HepG2 (cell line): ENCODE measurements at regions not wholly inside any gene's neighbourhood (a gene's known extent, or its start where the extent isn't known, plus 50 kb on each side); places are given as distances from the start of the nearest gene placed in this dataset.
A peak's percentile ranks its signal among the peaks of the same experiment; 100 is the strongest.

Experiments
- CAMTA2 ChIP-seq: sonication (generic); formaldehyde crosslinking; IDR thresholded peaks from 2 replicates; pipeline ENCODE4 v1.4.0; 2020; ENCODE audit warnings: mild to moderate bottlenecking, missing genetic modification reagents, borderline replicate concordance
- FIP1L1 ChIP-seq: fragments of 200-400 bp; formaldehyde crosslinking; IDR thresholded peaks from 2 replicates; pipeline ENCODE4 v1.6.1; 2018; ENCODE audit warnings: low read depth, mild to moderate bottlenecking, low read length, moderate library complexity, borderline replicate concordance; ENCODE audit not compliant: insufficient read depth
- GATAD2A ChIP-seq: IDR thresholded peaks from 2 replicates; pipeline ENCODE4 v1.6.1; 2016
- ISX ChIP-seq: sonication (generic); formaldehyde crosslinking; conservative IDR thresholded peaks from 2 replicates; pipeline ENCODE4 v1.5.0; 2020; ENCODE audit warnings: missing genetic modification reagents
- KAT8 ChIP-seq: IDR thresholded peaks from 2 replicates; pipeline ENCODE4 v1.6.1; 2016; ENCODE audit warnings: missing genetic modification reagents, missing compliant biosample characterization
- KDM5B ChIP-seq: sonication (generic); formaldehyde crosslinking; IDR thresholded peaks from 2 replicates; pipeline ENCODE4 v1.4.0; 2020; ENCODE audit warnings: missing genetic modification reagents, mild to moderate bottlenecking, borderline replicate concordance
- MED13 ChIP-seq: sonication (generic); formaldehyde crosslinking; IDR thresholded peaks from 2 replicates; pipeline ENCODE4 v1.5.0; 2020; ENCODE audit warnings: missing genetic modification reagents
- POLR2AphosphoS2 ChIP-seq: IDR thresholded peaks from 2 replicates; pipeline ENCODE4 v1.6.1; 2011; ENCODE audit warnings: low read depth, low read length, improper control_type of control experiment
- SOX13 ChIP-seq, 3 experiments: fragments of 450-650 bp in 1 of 3; sonication (generic) in 1 of 3; formaldehyde crosslinking in 1 of 3; IDR thresholded peaks in 2 of 3; conservative IDR thresholded peaks in 1 of 3; 2 replicates each; pipeline versions ENCODE4 v1.5.0 to v1.6.1; 2016 to 2020; ENCODE audit warnings: antibody characterized with exemption in 1 of 3, mild to moderate bottlenecking in 1 of 3, missing compliant biosample characterization in 1 of 3, missing genetic modification reagents in 1 of 3, moderate library complexity in 1 of 3
- TOE1 ChIP-seq: sonication (generic); formaldehyde crosslinking; IDR thresholded peaks from 2 replicates; pipeline ENCODE4 v1.4.0; 2020; ENCODE audit warnings: mild to moderate bottlenecking, missing genetic modification reagents
- YY1 ChIP-seq: IDR thresholded peaks from 2 replicates; pipeline ENCODE4 v1.6.1; 2011; ENCODE audit warnings: low read length, low read depth, moderate library complexity, mild to moderate bottlenecking; ENCODE audit not compliant: insufficient read depth, insufficient replicate concordance
- ZNF253 ChIP-seq: sonication (generic); formaldehyde crosslinking; IDR thresholded peaks from 2 replicates; pipeline ENCODE4 v1.8.0; 2022; ENCODE audit warnings: mild to moderate bottlenecking, missing genetic modification reagents, borderline replicate concordance
- ZSCAN21 ChIP-seq: sonication (generic); formaldehyde crosslinking; IDR thresholded peaks from 2 replicates; pipeline ENCODE4 v1.8.0; 2022; ENCODE audit warnings: mild to moderate bottlenecking, missing genetic modification reagents, moderate library complexity, borderline replicate concordance
- ZSCAN9 ChIP-seq: IDR thresholded peaks from 2 replicates; pipeline ENCODE4 v1.6.1; 2016; ENCODE audit warnings: borderline replicate concordance
- TF ChIP-seq, protein P1 (sequence below): sonication (generic); formaldehyde crosslinking; IDR thresholded peaks from 2 replicates; pipeline ENCODE4 v1.4.0; 2020; ENCODE audit warnings: missing genetic modification reagents
- TF ChIP-seq, protein P2 (sequence below): sonication (generic); formaldehyde crosslinking; IDR thresholded peaks from 2 replicates; pipeline ENCODE4 v1.9.0; 2021; ENCODE audit warnings: missing genetic modification reagents, borderline replicate concordance
- TF ChIP-seq, protein P3 (sequence below): IDR thresholded peaks from 2 replicates; pipeline ENCODE4 v1.6.1; 2018; ENCODE audit warnings: missing genetic modification reagents

GRCh38 chr20:25865715-25866656 lies 169.3 kb upstream of the ZNF337 start (continued):
- TF ChIP-seq, protein P1, sequence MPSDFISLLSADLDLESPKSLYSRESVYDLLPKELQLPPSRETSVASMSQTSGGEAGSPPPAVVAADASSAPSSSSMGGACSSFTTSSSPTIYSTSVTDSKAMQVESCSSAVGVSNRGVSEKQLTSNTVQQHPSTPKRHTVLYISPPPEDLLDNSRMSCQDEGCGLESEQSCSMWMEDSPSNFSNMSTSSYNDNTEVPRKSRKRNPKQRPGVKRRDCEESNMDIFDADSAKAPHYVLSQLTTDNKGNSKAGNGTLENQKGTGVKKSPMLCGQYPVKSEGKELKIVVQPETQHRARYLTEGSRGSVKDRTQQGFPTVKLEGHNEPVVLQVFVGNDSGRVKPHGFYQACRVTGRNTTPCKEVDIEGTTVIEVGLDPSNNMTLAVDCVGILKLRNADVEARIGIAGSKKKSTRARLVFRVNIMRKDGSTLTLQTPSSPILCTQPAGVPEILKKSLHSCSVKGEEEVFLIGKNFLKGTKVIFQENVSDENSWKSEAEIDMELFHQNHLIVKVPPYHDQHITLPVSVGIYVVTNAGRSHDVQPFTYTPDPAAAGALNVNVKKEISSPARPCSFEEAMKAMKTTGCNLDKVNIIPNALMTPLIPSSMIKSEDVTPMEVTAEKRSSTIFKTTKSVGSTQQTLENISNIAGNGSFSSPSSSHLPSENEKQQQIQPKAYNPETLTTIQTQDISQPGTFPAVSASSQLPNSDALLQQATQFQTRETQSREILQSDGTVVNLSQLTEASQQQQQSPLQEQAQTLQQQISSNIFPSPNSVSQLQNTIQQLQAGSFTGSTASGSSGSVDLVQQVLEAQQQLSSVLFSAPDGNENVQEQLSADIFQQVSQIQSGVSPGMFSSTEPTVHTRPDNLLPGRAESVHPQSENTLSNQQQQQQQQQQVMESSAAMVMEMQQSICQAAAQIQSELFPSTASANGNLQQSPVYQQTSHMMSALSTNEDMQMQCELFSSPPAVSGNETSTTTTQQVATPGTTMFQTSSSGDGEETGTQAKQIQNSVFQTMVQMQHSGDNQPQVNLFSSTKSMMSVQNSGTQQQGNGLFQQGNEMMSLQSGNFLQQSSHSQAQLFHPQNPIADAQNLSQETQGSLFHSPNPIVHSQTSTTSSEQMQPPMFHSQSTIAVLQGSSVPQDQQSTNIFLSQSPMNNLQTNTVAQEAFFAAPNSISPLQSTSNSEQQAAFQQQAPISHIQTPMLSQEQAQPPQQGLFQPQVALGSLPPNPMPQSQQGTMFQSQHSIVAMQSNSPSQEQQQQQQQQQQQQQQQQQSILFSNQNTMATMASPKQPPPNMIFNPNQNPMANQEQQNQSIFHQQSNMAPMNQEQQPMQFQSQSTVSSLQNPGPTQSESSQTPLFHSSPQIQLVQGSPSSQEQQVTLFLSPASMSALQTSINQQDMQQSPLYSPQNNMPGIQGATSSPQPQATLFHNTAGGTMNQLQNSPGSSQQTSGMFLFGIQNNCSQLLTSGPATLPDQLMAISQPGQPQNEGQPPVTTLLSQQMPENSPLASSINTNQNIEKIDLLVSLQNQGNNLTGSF (CRISPR knock-in tag) = no peak
- peak; percentile 78; the same call in 1 of the 2 replicates for TF ChIP-seq FIP1L1
- TF ChIP-seq KDM5B (CRISPR knock-in tag) = no peak; the same call in 1 of the 2 replicates
- no peak for TF ChIP-seq SOX13 (IDR thresholded peaks at IDR 0.05)
- TF ChIP-seq SOX13 (CRISPR knock-in tag; conservative IDR thresholded peaks at IDR 0.05 in 1 of 2, IDR thresholded peaks at IDR 0.05 in 1 of 2) = no peak
- TF ChIP-seq, protein P2, sequence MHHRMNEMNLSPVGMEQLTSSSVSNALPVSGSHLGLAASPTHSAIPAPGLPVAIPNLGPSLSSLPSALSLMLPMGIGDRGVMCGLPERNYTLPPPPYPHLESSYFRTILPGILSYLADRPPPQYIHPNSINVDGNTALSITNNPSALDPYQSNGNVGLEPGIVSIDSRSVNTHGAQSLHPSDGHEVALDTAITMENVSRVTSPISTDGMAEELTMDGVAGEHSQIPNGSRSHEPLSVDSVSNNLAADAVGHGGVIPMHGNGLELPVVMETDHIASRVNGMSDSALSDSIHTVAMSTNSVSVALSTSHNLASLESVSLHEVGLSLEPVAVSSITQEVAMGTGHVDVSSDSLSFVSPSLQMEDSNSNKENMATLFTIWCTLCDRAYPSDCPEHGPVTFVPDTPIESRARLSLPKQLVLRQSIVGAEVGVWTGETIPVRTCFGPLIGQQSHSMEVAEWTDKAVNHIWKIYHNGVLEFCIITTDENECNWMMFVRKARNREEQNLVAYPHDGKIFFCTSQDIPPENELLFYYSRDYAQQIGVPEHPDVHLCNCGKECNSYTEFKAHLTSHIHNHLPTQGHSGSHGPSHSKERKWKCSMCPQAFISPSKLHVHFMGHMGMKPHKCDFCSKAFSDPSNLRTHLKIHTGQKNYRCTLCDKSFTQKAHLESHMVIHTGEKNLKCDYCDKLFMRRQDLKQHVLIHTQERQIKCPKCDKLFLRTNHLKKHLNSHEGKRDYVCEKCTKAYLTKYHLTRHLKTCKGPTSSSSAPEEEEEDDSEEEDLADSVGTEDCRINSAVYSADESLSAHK (CRISPR knock-in tag) = no peak
- TF ChIP-seq YY1 = no peak
- TF ChIP-seq GATAD2A (CRISPR knock-in tag) = no peak
- no peak for TF ChIP-seq TOE1 (CRISPR knock-in tag)
- TF ChIP-seq ZSCAN21 (CRISPR knock-in tag) = no peak; the same call in 1 of the 2 replicates
- no peak for TF ChIP-seq MED13 (CRISPR knock-in tag)
- no peak for TF ChIP-seq ISX (CRISPR knock-in tag)
- TF ChIP-seq, protein P3, sequence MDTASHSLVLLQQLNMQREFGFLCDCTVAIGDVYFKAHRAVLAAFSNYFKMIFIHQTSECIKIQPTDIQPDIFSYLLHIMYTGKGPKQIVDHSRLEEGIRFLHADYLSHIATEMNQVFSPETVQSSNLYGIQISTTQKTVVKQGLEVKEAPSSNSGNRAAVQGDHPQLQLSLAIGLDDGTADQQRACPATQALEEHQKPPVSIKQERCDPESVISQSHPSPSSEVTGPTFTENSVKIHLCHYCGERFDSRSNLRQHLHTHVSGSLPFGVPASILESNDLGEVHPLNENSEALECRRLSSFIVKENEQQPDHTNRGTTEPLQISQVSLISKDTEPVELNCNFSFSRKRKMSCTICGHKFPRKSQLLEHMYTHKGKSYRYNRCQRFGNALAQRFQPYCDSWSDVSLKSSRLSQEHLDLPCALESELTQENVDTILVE (CRISPR knock-in tag) = no peak
- TF ChIP-seq ZNF253 (CRISPR knock-in tag) = peak; percentile 79; the same call in 1 of the 2 replicates
- TF ChIP-seq CAMTA2 (CRISPR knock-in tag) = no peak; the same call in 1 of the 2 replicates
- no peak for TF ChIP-seq KAT8
- no peak for TF ChIP-seq ZSCAN9 (CRISPR knock-in tag)
- TF ChIP-seq POLR2AphosphoS2 = no peak
